Spleen (tissue), 11 donors: ENCODE measurements at regions not wholly inside any gene's neighbourhood (a gene's known extent, or its start where the extent isn't known, plus 50 kb on each side); places are given as distances from the start of the nearest gene placed in this dataset.

Experiments
- DNase-seq: peaks from one replicate; pipeline ENCODE4 v3.0.0-alpha.2; 2020
- H3K27ac ChIP-seq, 8 donors: fragments of 200-600 bp; sonication (generic) in 7 of 8; 1 replicate in 4 of 8; 2 replicates in 4 of 8; pipeline versions ENCODE4 v1.5.0 to v1.8.0; 2016 to 2021; ENCODE audit warnings: inconsistent platforms in 4 of 8, mild to moderate bottlenecking in 4 of 8, moderate library complexity in 1 of 8
- H3K27me3 ChIP-seq, 7 donors: fragments of 200-600 bp; sonication (generic) in 6 of 7; replicated peaks in 1 of 7; 1 replicate in 4 of 7; 2 replicates in 3 of 7; pipeline versions ENCODE4 v1.5.0 to v1.8.0; 2016 to 2021; ENCODE audit warnings: inconsistent platforms in 3 of 7, mild to moderate bottlenecking in 1 of 7
- H3K36me3 ChIP-seq, 6 donors: fragments of 200-600 bp; sonication (generic) in 5 of 6; 1 replicate in 4 of 6; 2 replicates in 2 of 6; pipeline versions ENCODE4 v1.5.0 to v1.8.0; 2016 to 2021; ENCODE audit warnings: inconsistent platforms in 2 of 6
- H3K4me1 ChIP-seq, 6 donors: fragments of 200-600 bp; sonication (generic) in 5 of 6; 1 replicate in 3 of 6; 2 replicates in 3 of 6; pipeline versions ENCODE4 v1.5.0 to v1.8.0; 2016 to 2021; ENCODE audit warnings: inconsistent platforms in 3 of 6
- H3K4me3 ChIP-seq, 8 donors: fragments of 200-600 bp; sonication (generic) in 7 of 8; 1 replicate in 4 of 8; 2 replicates in 4 of 8; pipeline versions ENCODE4 v1.5.0 to v1.8.0; 2016 to 2021; ENCODE audit warnings: inconsistent platforms in 4 of 8, mild to moderate bottlenecking in 4 of 8, moderate library complexity in 2 of 8
- H3K9me3 ChIP-seq, 8 donors: fragments of 200-600 bp; sonication (generic) in 7 of 8; 1 replicate in 4 of 8; 2 replicates in 4 of 8; pipeline versions ENCODE4 v1.5.0 to v1.8.0; 2016 to 2021; ENCODE audit warnings: inconsistent platforms in 4 of 8
- CTCF ChIP-seq, 11 experiments: fragments of 200-600 bp in 7 of 11; fragments of 450-650 bp in 4 of 11; sonication (generic) in 4 of 11; IDR thresholded peaks in 8 of 11; conservative IDR thresholded peaks in 3 of 11; 1 replicate in 7 of 11; 2 replicates in 4 of 11; pipeline versions ENCODE4 v1.4.0 to v1.8.0; 2016 to 2021; ENCODE audit warnings: antibody characterized with exemption in 11 of 11, inconsistent platforms in 4 of 11, mild to moderate bottlenecking in 1 of 11
- POLR2A ChIP-seq, 3 donors: fragments of 450-650 bp; IDR thresholded peaks; one replicate each; pipeline ENCODE4 v1.5.1; 2017; ENCODE audit warnings: antibody characterized with exemption in 3 of 3, mild to moderate bottlenecking in 1 of 3
- POLR2AphosphoS5 ChIP-seq, 3 donors: sonication (generic); formaldehyde crosslinking; IDR thresholded peaks; one replicate each; pipeline ENCODE4 v1.5.1; 2017; ENCODE audit warnings: antibody characterized with exemption in 3 of 3
- WGBS, 5 donors: extraction: QIAGEN DNeasy Blood & Tissue Kit in 3 of 5; methylation state at CpG; one replicate each; pipeline versions ENCODE4 v1.1.5 to v1.1.7; 2013 to 2018; 5-methylcytosine and 5-hydroxymethylcytosine counted together
- intact Hi-C: fragments of 100-400 bp; cut with DNase I; formaldehyde crosslinking; loops from one replicate; pipeline ENCODE4 v1.15.0; 2023; ENCODE audit warnings: low total_unique reads
- donor health status: healthy with polysubstance abuse.
- donor health status: DM: no; HTN: no; CAD: no; lungs with moderate emphysema.
- donor health status: DM: no; HTN: no; CAD: no.
- donor health status: Bipolar disorder and iron deficiency.
- donor health status: healthy.
- donor health status: DM: no; HTN: no; CAD: no.
- donor health status: DM: yes; HTN: yes; CAD: no.

DNA sequence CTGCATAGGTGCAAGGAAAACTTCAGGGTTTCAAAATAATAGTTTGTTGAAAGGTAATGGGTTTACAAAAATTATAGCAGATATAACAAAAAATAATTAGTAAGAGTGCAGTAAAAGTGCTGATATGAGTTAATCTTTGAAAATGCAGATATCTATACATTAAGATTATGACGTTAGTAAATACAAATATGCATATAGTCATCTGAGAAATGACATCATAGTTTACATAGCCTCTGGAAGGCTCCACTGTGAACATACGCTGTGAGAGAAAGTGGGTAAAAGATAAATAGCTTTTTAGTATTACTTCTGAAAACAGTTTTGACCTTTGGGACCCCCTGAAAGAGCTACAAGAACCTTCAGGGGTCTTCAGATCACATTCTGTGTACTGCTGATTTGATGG lies 356.2 kb upstream of the SNX7 start:
- Histone ChIP-seq H3K4me1 (peaks cover 0 to 10% (median 0%) of the 10 kb centered on the region in 6 donors), H3K9me3 (no peaks in the 10 kb centered on the region), H3K36me3 (no peaks in the 10 kb centered on the region), H3K4me3 (no peak overlapping the region), H3K27ac (no peak overlapping the region), H3K27me3 (no peaks in the 10 kb centered on the region)
- intact Hi-C loops, result no loop called here
- DNase-seq, result no peak
- no peak for TF ChIP-seq POLR2A (IDR thresholded peaks at IDR 0.05)
- TF ChIP-seq POLR2AphosphoS5 (IDR thresholded peaks at IDR 0.05), result no peak
- TF ChIP-seq CTCF (IDR thresholded peaks at IDR 0.05 in 8 of 11, conservative IDR thresholded peaks at IDR 0.05 in 3 of 11), result no peak
- WGBS, 5 donors, result 63 to 80% (median 78%) methylated on average over 2 of the region's 2 CpGs

DNA sequence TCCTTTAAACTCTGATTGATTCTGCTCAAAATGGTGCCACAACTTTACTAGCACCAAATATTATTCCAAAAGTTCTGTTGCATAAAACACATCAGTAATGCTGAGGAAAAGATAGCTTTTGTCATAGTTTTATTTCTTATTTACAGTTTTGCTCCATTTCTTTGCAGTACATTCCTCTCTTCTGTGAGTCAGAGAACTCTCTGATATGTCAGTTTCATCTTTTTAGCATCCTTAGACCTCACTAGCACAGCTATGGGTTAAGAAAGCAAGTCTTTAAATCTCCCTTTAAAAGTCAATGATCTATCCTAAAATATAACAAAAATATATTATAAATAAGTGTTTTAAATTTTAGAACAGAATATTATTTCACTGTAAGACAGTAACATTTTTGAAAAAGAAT lies 356.6 kb upstream of the SNX7 start:
- intact Hi-C loops, result no loop called here
- Histone ChIP-seq H3K4me3 (no peak overlapping the region), H3K27me3 (no peaks in the 10 kb centered on the region), H3K4me1 (peaks cover 0 to 10% (median 0%) of the 10 kb centered on the region in 6 donors), H3K9me3 (no peaks in the 10 kb centered on the region), H3K36me3 (no peaks in the 10 kb centered on the region), H3K27ac (no peak overlapping the region)
- TF ChIP-seq POLR2A (IDR thresholded peaks at IDR 0.05) (no peak), CTCF (IDR thresholded peaks at IDR 0.05 in 8 of 11, conservative IDR thresholded peaks at IDR 0.05 in 3 of 11) (no peak), POLR2AphosphoS5 (IDR thresholded peaks at IDR 0.05) (no peak)
- no peak for DNase-seq

DNA sequence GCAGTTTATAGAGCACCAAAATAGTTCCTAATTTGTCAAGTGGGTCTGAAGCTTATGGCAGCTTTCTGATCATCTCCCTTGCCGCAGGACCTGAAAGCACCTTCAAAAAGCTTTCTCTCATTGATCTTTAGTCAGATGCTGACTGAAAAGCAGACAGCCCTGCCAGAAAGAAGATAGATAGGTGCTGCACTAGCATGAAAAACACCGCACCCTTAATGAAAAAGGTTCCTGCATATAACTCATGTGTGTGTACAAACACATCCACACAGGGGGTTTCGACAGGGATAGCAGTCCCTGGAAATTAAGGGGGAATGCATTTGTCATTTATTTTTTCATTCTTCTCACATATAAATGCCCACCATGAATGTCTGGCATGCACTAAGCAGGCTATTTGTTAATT lies 361.7 kb upstream of the SNX7 start:
- Histone ChIP-seq H3K27ac (no peak overlapping the region), H3K4me1 (no peaks in the 10 kb centered on the region), H3K9me3 (no peaks in the 10 kb centered on the region), H3K27me3 (no peaks in the 10 kb centered on the region), H3K4me3 (no peak overlapping the region), H3K36me3 (no peaks in the 10 kb centered on the region)
- DNase-seq, result no peak
- TF ChIP-seq POLR2AphosphoS5 (IDR thresholded peaks at IDR 0.05) (no peak), CTCF (IDR thresholded peaks at IDR 0.05 in 8 of 11, conservative IDR thresholded peaks at IDR 0.05 in 3 of 11) (no peak), POLR2A (IDR thresholded peaks at IDR 0.05) (no peak)
- intact Hi-C loops, result no loop called here
- WGBS, 5 donors, result 64 to 81% (median 77%) methylated on average over 3 of the region's 3 CpGs

DNA sequence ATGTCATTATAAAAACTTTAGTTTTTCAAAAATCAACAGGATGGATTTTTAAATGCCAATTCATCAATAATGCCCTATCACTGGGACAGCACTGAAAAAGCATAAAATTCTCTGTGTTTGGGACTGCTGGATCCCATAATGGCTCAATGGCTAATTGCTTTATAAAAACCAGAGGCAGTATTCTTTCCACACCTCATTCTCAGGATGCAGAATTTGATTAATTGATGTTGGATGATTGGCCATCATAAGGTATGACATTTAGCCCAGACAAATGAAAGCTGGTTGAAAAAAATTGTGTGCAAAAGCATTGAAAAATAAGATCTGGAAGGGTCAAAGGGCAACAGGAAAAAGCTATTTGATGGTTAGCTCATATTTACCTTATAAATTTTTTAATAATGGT lies 362.2 kb upstream of the SNX7 start:
- no peak overlapping the region for H3K27ac ChIP-seq
- DNase-seq, result no peak
- no peak overlapping the region for H3K4me3 ChIP-seq
- no peaks in the 10 kb centered on the region for H3K9me3 ChIP-seq
- intact Hi-C loops, result no loop called here
- H3K4me1 ChIP-seq, result no peaks in the 10 kb centered on the region
- no peaks in the 10 kb centered on the region for H3K36me3 ChIP-seq
- TF ChIP-seq POLR2A (IDR thresholded peaks at IDR 0.05) (no peak), CTCF (IDR thresholded peaks at IDR 0.05 in 8 of 11, conservative IDR thresholded peaks at IDR 0.05 in 3 of 11) (no peak), POLR2AphosphoS5 (IDR thresholded peaks at IDR 0.05) (no peak)
- no peaks in the 10 kb centered on the region for H3K27me3 ChIP-seq
